ENCODE measurements at regions not wholly inside any gene's neighbourhood (a gene's known extent, or its start where the extent isn't known, plus 50 kb on each side); places are given as distances from the start of the nearest gene placed in this dataset.

DNA sequence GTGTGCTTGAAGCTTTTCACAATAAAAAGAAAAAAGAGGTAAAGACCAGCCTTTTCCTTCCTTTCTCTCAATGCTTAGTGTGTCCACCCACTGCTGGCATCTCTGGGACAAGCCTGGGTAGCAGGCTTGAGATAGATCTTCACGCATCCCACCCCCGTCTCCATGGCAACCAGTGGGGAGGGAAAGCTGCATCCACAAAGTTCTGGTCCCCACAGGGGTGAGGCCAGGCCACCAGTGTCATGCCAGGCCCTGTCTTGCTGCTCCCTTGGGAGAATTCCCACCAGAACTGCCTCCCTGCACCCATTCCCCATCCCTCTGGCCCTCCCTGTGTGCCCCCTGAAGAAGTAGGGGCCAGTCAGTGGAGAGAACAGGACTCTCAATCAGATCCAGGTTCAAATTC lies 259.9 kb downstream of the MRTFB start:
- no peak for TF ChIP-seq CTCF (IDR thresholded peaks at IDR 0.05; ENCODE audit: insufficient read depth, low read depth, low read length)
- DNase-seq (ENCODE audit: low read depth): no peak

GRCh38 chr16:14329727-14330350 lies 258.7 kb downstream of the MRTFB start:
- no peak overlapping the region for H3K4me3 ChIP-seq (ENCODE audit: low read depth, low read length)
- DNase-seq (ENCODE audit: low read depth): no peak
- TF ChIP-seq CTCF (IDR thresholded peaks at IDR 0.05; ENCODE audit: insufficient read depth, low read depth, low read length): no peak

More for the DNA sequence above, 259.9 kb downstream of the MRTFB start:
- H3K4me3 ChIP-seq (ENCODE audit: low read depth, low read length): no peak overlapping the region

- peak; percentile 71 for DNase-seq (ENCODE audit: low read depth)
- no peak for TF ChIP-seq CTCF (IDR thresholded peaks at IDR 0.05; ENCODE audit: insufficient read depth, low read depth, low read length)
These were observed 254.6 kb downstream of the MRTFB start for GRCh38 chr16:14325502-14326401.

GRCh38 chr16:14324581-14324980 lies 253.5 kb downstream of the MRTFB start:
- DNase-seq (ENCODE audit: low read depth): peak; percentile 46
- no peak for TF ChIP-seq CTCF (IDR thresholded peaks at IDR 0.05; ENCODE audit: insufficient read depth, low read depth, low read length)
- no peak overlapping the region for H3K4me3 ChIP-seq (ENCODE audit: low read depth, low read length)

More at GRCh38 chr16:14325502-14326401, 254.6 kb downstream of the MRTFB start:
- H3K4me3 ChIP-seq (ENCODE audit: low read depth, low read length): no peak overlapping the region

GRCh38 chr16:14322186-14322585 lies 251.1 kb downstream of the MRTFB start:
- TF ChIP-seq CTCF (IDR thresholded peaks at IDR 0.05; ENCODE audit: insufficient read depth, low read depth, low read length): no peak
- H3K4me3 ChIP-seq (ENCODE audit: low read depth, low read length): no peak overlapping the region
- DNase-seq (ENCODE audit: low read depth): no peak

- H3K4me3 ChIP-seq (ENCODE audit: low read depth, low read length): no peak overlapping the region
- TF ChIP-seq CTCF (IDR thresholded peaks at IDR 0.05; ENCODE audit: insufficient read depth, low read depth, low read length): no peak
- no peak for DNase-seq (ENCODE audit: low read depth)
These were observed 250.4 kb downstream of the MRTFB start for GRCh38 chr16:14321542-14321941.

Measured in fibroblast of villous mesenchyme (primary cell).